KOPT-K1 (cell line): ENCODE measurements at regions not wholly inside any gene's neighbourhood (a gene's known extent, or its start where the extent isn't known, plus 50 kb on each side); places are given as distances from the start of the nearest gene placed in this dataset.

Experiments
- H3K27ac ChIP-seq: fragments of 200-600 bp; sonication (generic); 2 replicates; pipeline ENCODE4 v1.5.1; 2016; ENCODE audit warnings: antibody characterized with exemption, mild to moderate bottlenecking, low read depth, low read length; ENCODE audit not compliant: poor library complexity, severe bottlenecking
- H3K36me3 ChIP-seq: fragments of 200-600 bp; sonication (generic); 2 replicates; pipeline ENCODE4 v1.5.1; 2017; ENCODE audit warnings: antibody characterized with exemption, mild to moderate bottlenecking, low read length, moderate library complexity; ENCODE audit not compliant: insufficient read depth
- H3K9me3 ChIP-seq: fragments of 200-600 bp; sonication (generic); 2 replicates; pipeline ENCODE4 v1.5.1; 2017; ENCODE audit warnings: antibody characterized with exemption, low read length, mild to moderate bottlenecking; ENCODE audit not compliant: insufficient read depth, poor library complexity, severe bottlenecking

- Histone ChIP-seq H3K36me3 (no peaks in the 10 kb centered on the region), H3K27ac (no peak overlapping the region), H3K9me3 (no peaks in the 10 kb centered on the region)
These were observed 151.7 kb downstream of the SEC16B start for GRCh38 chr1:177817937-177818875.

- no peak overlapping the region for H3K27ac ChIP-seq
- H3K9me3 ChIP-seq, result no peaks in the 10 kb centered on the region
These were observed 157.2 kb downstream of the SEC16B start for GRCh38 chr1:177812650-177813049.

GRCh38 chr1:177812144-177812543, 157.7 kb downstream of the SEC16B start:
- Histone ChIP-seq H3K9me3 (no peaks in the 10 kb centered on the region), H3K27ac (no peak overlapping the region), H3K36me3 (no peaks in the 10 kb centered on the region)

More at GRCh38 chr1:177812650-177813049, 157.2 kb downstream of the SEC16B start:
- no peaks in the 10 kb centered on the region for H3K36me3 ChIP-seq

- H3K9me3 ChIP-seq, result no peaks in the 10 kb centered on the region
- H3K27ac ChIP-seq, result no peak overlapping the region
- H3K36me3 ChIP-seq, result no peaks in the 10 kb centered on the region
These were observed 158.4 kb downstream of the SEC16B start for GRCh38 chr1:177811429-177811828.

- no peaks in the 10 kb centered on the region for H3K36me3 ChIP-seq
- H3K9me3 ChIP-seq, result no peaks in the 10 kb centered on the region
- no peak overlapping the region for H3K27ac ChIP-seq
These were observed 160.0 kb downstream of the SEC16B start for GRCh38 chr1:177809819-177810218.

- H3K9me3 ChIP-seq, result peaks cover 9% of the 10 kb centered on the region
- H3K27ac ChIP-seq, result no peak overlapping the region
- no peaks in the 10 kb centered on the region for H3K36me3 ChIP-seq
These were observed 167.6 kb downstream of the SEC16B start for GRCh38 chr1:177802304-177802703.

GRCh38 chr1:177801790-177802189, 168.1 kb downstream of the SEC16B start:
- H3K9me3 ChIP-seq, result peaks cover 9% of the 10 kb centered on the region
- H3K27ac ChIP-seq, result no peak overlapping the region
- H3K36me3 ChIP-seq, result no peaks in the 10 kb centered on the region

- Histone ChIP-seq H3K27ac (no peak overlapping the region), H3K36me3 (no peaks in the 10 kb centered on the region), H3K9me3 (peaks cover 9% of the 10 kb centered on the region)
These were observed 169.3 kb downstream of the SEC16B start for GRCh38 chr1:177800400-177801088.

- H3K36me3 ChIP-seq, result no peaks in the 10 kb centered on the region
- no peak overlapping the region for H3K27ac ChIP-seq
- peaks cover 9% of the 10 kb centered on the region for H3K9me3 ChIP-seq
These were observed 170.1 kb downstream of the SEC16B start for GRCh38 chr1:177799746-177800145.

- Histone ChIP-seq H3K9me3 (peaks cover 3% of the 10 kb centered on the region), H3K36me3 (no peaks in the 10 kb centered on the region), H3K27ac (no peak overlapping the region)
These were observed 171.2 kb downstream of the SEC16B start for GRCh38 chr1:177798614-177799013.

GRCh38 chr1:177796561-177796960, 173.3 kb downstream of the SEC16B start:
- Histone ChIP-seq H3K9me3 (peaks cover 10% of the 10 kb centered on the region), H3K36me3 (no peaks in the 10 kb centered on the region), H3K27ac (no peak overlapping the region)

- peaks cover 10% of the 10 kb centered on the region for H3K9me3 ChIP-seq
- H3K27ac ChIP-seq, result no peak overlapping the region
- no peaks in the 10 kb centered on the region for H3K36me3 ChIP-seq
These were observed 175.4 kb downstream of the SEC16B start for GRCh38 chr1:177794376-177794991.

GRCh38 chr1:177793900-177794299, 176.0 kb downstream of the SEC16B start:
- Histone ChIP-seq H3K27ac (no peak overlapping the region), H3K36me3 (no peaks in the 10 kb centered on the region)

GRCh38 chr1:177790566-177790965, 179.3 kb downstream of the SEC16B start:
- peaks cover 10% of the 10 kb centered on the region for H3K9me3 ChIP-seq
- no peak overlapping the region for H3K27ac ChIP-seq
- H3K36me3 ChIP-seq, result no peaks in the 10 kb centered on the region

More at GRCh38 chr1:177793900-177794299, 176.0 kb downstream of the SEC16B start:
- H3K9me3 ChIP-seq, result peaks cover 10% of the 10 kb centered on the region

- Histone ChIP-seq H3K27ac (no peak overlapping the region), H3K9me3 (peaks cover 10% of the 10 kb centered on the region), H3K36me3 (no peaks in the 10 kb centered on the region)
These were observed 179.9 kb downstream of the SEC16B start for GRCh38 chr1:177789956-177790355.
